ENCODE measurements at regions not wholly inside any gene's neighbourhood (a gene's known extent, or its start where the extent isn't known, plus 50 kb on each side); places are given as distances from the start of the nearest gene placed in this dataset.

- no peaks in the 10 kb centered on the region for H3K4me1 ChIP-seq (ENCODE audit: control insufficient read depth in 2 of 2, insufficient read depth in 2 of 2, low read length in 2 of 2)
- no peak for ATAC-seq (ENCODE audit: low read depth)
- CTCF ChIA-PET: no interaction called here
- H3K9me3 ChIP-seq (ENCODE audit: control extremely low read depth in 1 of 3, control insufficient read depth in 2 of 3, insufficient read depth in 1 of 3, low read length in 2 of 3): peaks cover 1 to 7% (median 4%) of the 10 kb centered on the region in 3 donors
- no peak overlapping the region for H2AFZ ChIP-seq (ENCODE audit: insufficient read depth, low read depth, low read length, poor library complexity, severe bottlenecking)
- TF ChIP-seq, protein P1, sequence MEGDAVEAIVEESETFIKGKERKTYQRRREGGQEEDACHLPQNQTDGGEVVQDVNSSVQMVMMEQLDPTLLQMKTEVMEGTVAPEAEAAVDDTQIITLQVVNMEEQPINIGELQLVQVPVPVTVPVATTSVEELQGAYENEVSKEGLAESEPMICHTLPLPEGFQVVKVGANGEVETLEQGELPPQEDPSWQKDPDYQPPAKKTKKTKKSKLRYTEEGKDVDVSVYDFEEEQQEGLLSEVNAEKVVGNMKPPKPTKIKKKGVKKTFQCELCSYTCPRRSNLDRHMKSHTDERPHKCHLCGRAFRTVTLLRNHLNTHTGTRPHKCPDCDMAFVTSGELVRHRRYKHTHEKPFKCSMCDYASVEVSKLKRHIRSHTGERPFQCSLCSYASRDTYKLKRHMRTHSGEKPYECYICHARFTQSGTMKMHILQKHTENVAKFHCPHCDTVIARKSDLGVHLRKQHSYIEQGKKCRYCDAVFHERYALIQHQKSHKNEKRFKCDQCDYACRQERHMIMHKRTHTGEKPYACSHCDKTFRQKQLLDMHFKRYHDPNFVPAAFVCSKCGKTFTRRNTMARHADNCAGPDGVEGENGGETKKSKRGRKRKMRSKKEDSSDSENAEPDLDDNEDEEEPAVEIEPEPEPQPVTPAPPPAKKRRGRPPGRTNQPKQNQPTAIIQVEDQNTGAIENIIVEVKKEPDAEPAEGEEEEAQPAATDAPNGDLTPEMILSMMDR (IDR thresholded peaks at IDR 0.05): no peak
- no peak for TF ChIP-seq EZH2 (IDR thresholded peaks at IDR 0.05; ENCODE audit: borderline replicate concordance, insufficient read depth, low read depth, low read length, poor library complexity, severe bottlenecking)
- no peak overlapping the region for H3K4me3 ChIP-seq (ENCODE audit: control extremely low read depth in 1 of 5, extremely low read depth in 1 of 5, insufficient read depth in 1 of 5, low read depth in 2 of 5, low read length in 4 of 5)
- H3K36me3 ChIP-seq (replicated peaks in 1 of 2; ENCODE audit: control extremely low read depth in 1 of 2, control insufficient read depth in 1 of 2, extremely low read depth in 1 of 2, insufficient read depth in 2 of 2, low read length in 1 of 2): no peaks in the 10 kb centered on the region
- H3K4me2 ChIP-seq (replicated peaks; ENCODE audit: low read depth, low read length, poor library complexity, severe bottlenecking): no peak overlapping the region
- no peak for DNase-seq
- Mint-ChIP-seq H3K27ac (no peak overlapping the region), H3K27me3 (no peaks in the 10 kb centered on the region), H3K9me3 (ENCODE audit: insufficient read depth) (peaks cover 5% of the 10 kb centered on the region), H3K4me1 (peaks cover 2% of the 10 kb centered on the region), H3K4me3 (no peak overlapping the region)
- no peaks in the 10 kb centered on the region for H3K79me2 ChIP-seq (ENCODE audit: control insufficient read depth, insufficient read depth, low read length)
- POLR2A ChIA-PET: no interaction called here
- intact Hi-C loops (cut with micrococcal nuclease): no loop called here
- no peak overlapping the region for H3K9ac ChIP-seq (ENCODE audit: low read length)
- WGBS (ENCODE audit: insufficient coverage): no CpG with 5 or more reads among the region's 1 CpG
- no peak overlapping the region for H3K27ac ChIP-seq (ENCODE audit: low read length in 2 of 2)
- H3K27me3 ChIP-seq (replicated peaks in 1 of 4; ENCODE audit: control extremely low read depth in 1 of 4, control insufficient read depth in 3 of 4, insufficient read depth in 4 of 4, low read length in 3 of 4): no peaks in the 10 kb centered on the region
- no peaks in the 10 kb centered on the region for H4K20me1 ChIP-seq (ENCODE audit: control insufficient read depth, insufficient read depth, low read length, poor library complexity, severe bottlenecking)
Observed at GRCh38 chr12:116474331-116474730, 84.8 kb upstream of the MAP1LC3B2 start.

DNA sequence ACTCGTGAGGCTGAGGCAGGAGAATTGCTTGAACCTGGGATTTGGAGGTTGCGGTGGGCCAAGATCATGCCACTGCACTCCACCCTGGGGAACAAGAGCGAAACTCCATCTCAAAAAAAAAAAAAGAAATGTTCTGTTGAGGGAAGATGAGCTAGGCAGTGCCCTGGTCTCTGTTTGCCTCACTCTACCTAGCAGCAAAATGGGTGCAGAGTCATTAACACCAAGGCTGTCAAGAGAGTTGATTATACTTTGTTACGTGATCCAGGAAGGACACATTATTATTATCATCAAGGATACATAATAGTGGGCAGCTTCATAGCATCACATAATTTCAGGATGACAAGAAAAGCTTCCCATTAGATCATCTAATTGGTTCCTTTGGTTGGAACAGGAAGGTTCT lies 84.3 kb upstream of the MAP1LC3B2 start:
- no peaks in the 10 kb centered on the region for H3K27me3 ChIP-seq (replicated peaks in 1 of 4; ENCODE audit: control extremely low read depth in 1 of 4, control insufficient read depth in 3 of 4, insufficient read depth in 4 of 4, low read length in 3 of 4)
- no peaks in the 10 kb centered on the region for H3K79me2 ChIP-seq (ENCODE audit: control insufficient read depth, insufficient read depth, low read length)
- H2AFZ ChIP-seq (ENCODE audit: insufficient read depth, low read depth, low read length, poor library complexity, severe bottlenecking): no peak overlapping the region
- no peak for TF ChIP-seq EZH2 (IDR thresholded peaks at IDR 0.05; ENCODE audit: borderline replicate concordance, insufficient read depth, low read depth, low read length, poor library complexity, severe bottlenecking)
- TF ChIP-seq, protein P1 (IDR thresholded peaks at IDR 0.05): no peak
- H3K4me2 ChIP-seq (replicated peaks; ENCODE audit: low read depth, low read length, poor library complexity, severe bottlenecking): no peak overlapping the region
- no CpG with 5 or more reads among the region's 4 CpGs for WGBS (ENCODE audit: insufficient coverage)
- no peaks in the 10 kb centered on the region for H4K20me1 ChIP-seq (ENCODE audit: control insufficient read depth, insufficient read depth, low read length, poor library complexity, severe bottlenecking)
- H3K27ac Mint-ChIP-seq: no peak overlapping the region
- no peak overlapping the region for H3K4me3 ChIP-seq (ENCODE audit: control extremely low read depth in 1 of 5, extremely low read depth in 1 of 5, insufficient read depth in 1 of 5, low read depth in 2 of 5, low read length in 4 of 5)
- H3K9me3 ChIP-seq (ENCODE audit: control extremely low read depth in 1 of 3, control insufficient read depth in 2 of 3, insufficient read depth in 1 of 3, low read length in 2 of 3): peaks cover 1 to 7% (median 4%) of the 10 kb centered on the region in 3 donors
- no peak overlapping the region for H3K9ac ChIP-seq (ENCODE audit: low read length)
- intact Hi-C loops (cut with micrococcal nuclease): no loop called here
- DNase-seq (no peak), ATAC-seq (ENCODE audit: low read depth) (no peak)
- H3K36me3 ChIP-seq (replicated peaks in 1 of 2; ENCODE audit: control extremely low read depth in 1 of 2, control insufficient read depth in 1 of 2, extremely low read depth in 1 of 2, insufficient read depth in 2 of 2, low read length in 1 of 2): no peaks in the 10 kb centered on the region
- no peak overlapping the region for H3K27ac ChIP-seq (ENCODE audit: low read length in 2 of 2)
- POLR2A ChIA-PET: no interaction called here
- H3K4me1 ChIP-seq (ENCODE audit: control insufficient read depth in 2 of 2, insufficient read depth in 2 of 2, low read length in 2 of 2): no peaks in the 10 kb centered on the region
- H3K9me3 Mint-ChIP-seq (ENCODE audit: insufficient read depth): peaks cover 5% of the 10 kb centered on the region
- H3K27me3 Mint-ChIP-seq: no peaks in the 10 kb centered on the region
- H3K4me3 Mint-ChIP-seq: no peak overlapping the region
- CTCF ChIA-PET: no interaction called here
- peaks cover 2% of the 10 kb centered on the region for H3K4me1 Mint-ChIP-seq

Data from B cell (primary cell).